ENCODE measurements at regions not wholly inside any gene's neighbourhood (a gene's known extent, or its start where the extent isn't known, plus 50 kb on each side); places are given as distances from the start of the nearest gene placed in this dataset.
A peak's percentile ranks its signal among the peaks of the same experiment; 100 is the strongest.
"Not testable (repeated sequence)": the region's sequence is repeated elsewhere in the genome, so short reads cannot be mapped to it uniquely, and the experiment has no call there.

GRCh38 chr3:144762091-144762490 is 790.5 kb downstream of the DIPK2A start:
- DNase-seq, result no peak

GRCh38 chr3:144763878-144764454 is 792.3 kb downstream of the DIPK2A start:
- DNase-seq, result no peak

GRCh38 chr3:144770281-144770680 is 798.7 kb downstream of the DIPK2A start:
- no peak for DNase-seq

- peak; percentile 10 to 60 (median 32) for DNase-seq
These were observed 799.3 kb downstream of the DIPK2A start for GRCh38 chr3:144770915-144771351.

- no peak for DNase-seq
These were observed 799.8 kb downstream of the DIPK2A start for GRCh38 chr3:144771381-144771870.

- DNase-seq, result no peak
These were observed 800.7 kb downstream of the DIPK2A start for GRCh38 chr3:144772372-144772771.

GRCh38 chr3:144773350-144773749 is 801.7 kb downstream of the DIPK2A start:
- DNase-seq, result no peak

GRCh38 chr3:144774897-144775296 is 803.3 kb downstream of the DIPK2A start:
- DNase-seq, result no peak

- no peak for DNase-seq
These were observed 803.9 kb downstream of the DIPK2A start for GRCh38 chr3:144775551-144775950.

GRCh38 chr3:144777906-144778305 is 806.3 kb downstream of the DIPK2A start:
- DNase-seq, result no peak

- no peak for DNase-seq
These were observed 819.4 kb downstream of the DIPK2A start for GRCh38 chr3:144791034-144791433.

- DNase-seq, result no peak
These were observed 830.3 kb downstream of the DIPK2A start for GRCh38 chr3:144801890-144802289.

GRCh38 chr3:144809380-144809779 is 837.8 kb downstream of the DIPK2A start:
- peak; percentile 43 to 90 (median 72) for DNase-seq

GRCh38 chr3:144810160-144810559 is 838.5 kb downstream of the DIPK2A start:
- peak; percentile 11 to 62 (median 34) for DNase-seq

- DNase-seq, result no peak
These were observed 844.0 kb downstream of the DIPK2A start for GRCh38 chr3:144815655-144816054.

- DNase-seq, result no peak
These were observed 844.7 kb downstream of the DIPK2A start for GRCh38 chr3:144816323-144816722.

GRCh38 chr3:144818973-144819372 is 847.4 kb downstream of the DIPK2A start:
- DNase-seq, result no peak

GRCh38 chr3:144820232-144820631 is 848.6 kb downstream of the DIPK2A start:
- DNase-seq, result not testable (repeated sequence)

- no peak for DNase-seq
These were observed 849.1 kb downstream of the DIPK2A start for GRCh38 chr3:144820726-144821125.

- DNase-seq, result no peak
These were observed 850.0 kb downstream of the DIPK2A start for GRCh38 chr3:144821583-144821982.

GRCh38 chr3:144822671-144823070 is 851.0 kb downstream of the DIPK2A start:
- no peak for DNase-seq

GRCh38 chr3:144831955-144832716 is 860.5 kb downstream of the DIPK2A start:
- DNase-seq, result no peak

- DNase-seq, result no peak
These were observed 868.4 kb downstream of the DIPK2A start for GRCh38 chr3:144839991-144840390.

- DNase-seq, result no peak
These were observed 869.2 kb downstream of the DIPK2A start for GRCh38 chr3:144840866-144841265.

Measured in suppressor macrophage (primary cell).